IMR-90 (cell line): ENCODE measurements at regions not wholly inside any gene's neighbourhood (a gene's known extent, or its start where the extent isn't known, plus 50 kb on each side); places are given as distances from the start of the nearest gene placed in this dataset.

Experiments used
- ATAC-seq: fragments of 200-7000 bp; cut with Tn5 transposase; 2 replicates; pipeline ENCODE4 v1.9.1; 2020; ENCODE audit warnings: low read depth, mild to moderate bottlenecking, moderate library complexity
- BruUV-seq: library from RNA; stranded (reverse); fragments of 400-500 nt; replicated peaks from 2 replicates; lab custom pipeline; 2021; lab: Mats Ljungman, UMichigan
- CTCF ChIA-PET: fragments of 300-600 bp; formaldehyde crosslinking; extraction: SDS; loops from one replicate; lab custom pipeline; 2021; ENCODE audit warnings: antibody characterized with exemption; lab: Yijun Ruan, JAX
- POLR2A ChIA-PET: fragments of 300-600 bp; sonication (Branson Sonifier 250); formaldehyde crosslinking; loops from one replicate; lab custom pipeline; 2022; ENCODE audit warnings: antibody characterized with exemption; ENCODE audit not compliant: unreplicated experiment; lab: Charles Lee
- DNase-seq: peaks from one replicate; pipeline ENCODE4 v3.0.0; 2013
- H2AFZ ChIP-seq: replicated peaks from 2 replicates; pipeline ENCODE3; 2013; ENCODE audit warnings: low read length, mild to moderate bottlenecking; ENCODE audit not compliant: poor library complexity
- H2AK5ac ChIP-seq: 2 replicates; pipeline ENCODE4 v1.6.1; 2013; ENCODE audit warnings: low read depth, low read length, inconsistent platforms
- H2AK9ac ChIP-seq: replicated peaks from 2 replicates; pipeline ENCODE3; 2013; ENCODE audit warnings: mild to moderate bottlenecking, low read depth, low read length, moderate library complexity; ENCODE audit not compliant: poor library complexity
- H2BK120ac ChIP-seq: 2 replicates; pipeline ENCODE4 v1.6.1; 2013; ENCODE audit warnings: low read depth, low read length, inconsistent platforms
- H2BK15ac ChIP-seq: 3 replicates; pipeline ENCODE4 v1.6.1; 2013; ENCODE audit warnings: low read depth, low read length, inconsistent platforms
- H2BK20ac ChIP-seq: 2 replicates; pipeline ENCODE4 v1.6.1; 2013; ENCODE audit warnings: low read depth, mild to moderate bottlenecking, inconsistent platforms, low read length, moderate library complexity
- H2BK5ac ChIP-seq: 2 replicates; pipeline ENCODE4 v1.6.1; 2013; ENCODE audit warnings: mild to moderate bottlenecking, low read depth, low read length, inconsistent platforms; ENCODE audit not compliant: poor library complexity, severe bottlenecking
- H3K14ac ChIP-seq: replicated peaks from 2 replicates; pipeline ENCODE4 v1.6.1; 2013; ENCODE audit warnings: low read depth, low read length, inconsistent platforms
- H3K18ac ChIP-seq: 2 replicates; pipeline ENCODE4 v1.6.1; 2013; ENCODE audit warnings: low read depth, low read length, control low read depth
- H3K23ac ChIP-seq: 2 replicates; pipeline ENCODE4 v1.6.1; 2013; ENCODE audit warnings: low read depth, low read length, inconsistent platforms
- H3K27ac ChIP-seq: 2 replicates; pipeline ENCODE4 v1.5.1; 2013; ENCODE audit warnings: mild to moderate bottlenecking, control low read depth, low read length; ENCODE audit not compliant: insufficient read depth
- H3K27me3 ChIP-seq: 2 replicates; pipeline ENCODE4 v1.6.1; 2013; ENCODE audit warnings: low read length; ENCODE audit not compliant: control insufficient read depth, insufficient read depth
- H3K36me3 ChIP-seq: 2 replicates; pipeline ENCODE4 v1.6.1; 2013; ENCODE audit warnings: low read length, mixed read lengths; ENCODE audit not compliant: control insufficient read depth, insufficient read depth
- H3K4ac ChIP-seq: 2 replicates; pipeline ENCODE4 v1.6.1; 2013; ENCODE audit warnings: low read depth, low read length, inconsistent platforms
- H3K4me1 ChIP-seq: 2 replicates; pipeline ENCODE4 v1.6.1; 2013; ENCODE audit warnings: low read length, mixed read lengths; ENCODE audit not compliant: control insufficient read depth, insufficient read depth
- H3K4me2 ChIP-seq: 2 replicates; pipeline ENCODE4 v1.6.1; 2013; ENCODE audit warnings: low read depth, mild to moderate bottlenecking, control low read depth, low read length, moderate library complexity
- H3K4me3 ChIP-seq: 2 replicates; pipeline ENCODE4 v1.5.1; 2013; ENCODE audit warnings: low read depth, mild to moderate bottlenecking, control low read depth, low read length, moderate library complexity; ENCODE audit not compliant: insufficient read depth
- H3K56ac ChIP-seq: 2 replicates; pipeline ENCODE4 v1.6.1; 2013; ENCODE audit warnings: low read length, inconsistent platforms; ENCODE audit not compliant: insufficient read depth; ENCODE audit errors: extremely low read depth
- H3K79me1 ChIP-seq, 2 experiments: 2 replicates each; pipeline ENCODE4 v1.6.1; 2013; ENCODE audit warnings: low read length in 2 of 2, inconsistent platforms in 1 of 2, low read depth in 1 of 2
- H3K9ac ChIP-seq: 2 replicates; pipeline ENCODE4 v1.6.1; 2013; ENCODE audit warnings: low read depth, low read length, control low read depth
- H3K9me1 ChIP-seq: 2 replicates; pipeline ENCODE4 v1.6.1; 2013; ENCODE audit warnings: low read length, inconsistent platforms; ENCODE audit not compliant: insufficient read depth
- H3K9me3 ChIP-seq: 2 replicates; pipeline ENCODE4 v1.6.1; 2013; ENCODE audit warnings: low read length; ENCODE audit not compliant: control insufficient read depth, insufficient read depth
- H4K20me1 ChIP-seq: 2 replicates; pipeline ENCODE4 v1.6.1; 2013; ENCODE audit warnings: low read length, inconsistent platforms; ENCODE audit not compliant: insufficient read depth
- H4K5ac ChIP-seq: 2 replicates; pipeline ENCODE4 v1.6.1; 2013; ENCODE audit warnings: mild to moderate bottlenecking, low read depth, low read length, control low read depth
- H4K8ac ChIP-seq, 2 experiments: 2 replicates each; pipeline ENCODE4 v1.6.1; 2013; ENCODE audit warnings: low read depth in 2 of 2, low read length in 2 of 2, control low read depth in 1 of 2, inconsistent platforms in 1 of 2
- H4K91ac ChIP-seq: 2 replicates; pipeline ENCODE4 v1.6.1; 2013; ENCODE audit warnings: low read depth, low read length, inconsistent platforms; ENCODE audit not compliant: insufficient read depth
- CHD1 ChIP-seq: IDR thresholded peaks from 2 replicates; pipeline ENCODE4 v1.6.1; 2012; ENCODE audit warnings: low read depth, low read length, improper control_type of control experiment
- MAFK ChIP-seq: IDR thresholded peaks from 2 replicates; pipeline ENCODE4 v1.6.1; 2012; ENCODE audit warnings: low read depth, low read length, improper control_type of control experiment
- MAZ ChIP-seq: IDR thresholded peaks from 2 replicates; pipeline ENCODE4 v1.6.1; 2012; ENCODE audit warnings: low read depth, mild to moderate bottlenecking, low read length, improper control_type of control experiment, moderate library complexity, borderline replicate concordance
- NFE2L2 ChIP-seq: fragments of 150-350 bp; IDR thresholded peaks from 2 replicates; pipeline ENCODE4 v1.6.1; 2016; ENCODE audit warnings: low read depth, mild to moderate bottlenecking, low read length
- WGBS, 2 experiments: methylation state at CpG; one replicate each; pipeline versions ENCODE4 v1.1.5 to v1.1.7; 2013; ENCODE audit warnings: missing lambda C conversion rate in 2 of 2; ENCODE audit not compliant: insufficient read length in 1 of 2; ENCODE audit errors: extremely low coverage in 2 of 2; 5-methylcytosine and 5-hydroxymethylcytosine counted together
- dilution Hi-C: fragments of 300-500 bp; cut with HindIII; formaldehyde crosslinking; loops from one replicate; pipeline ENCODE4 v1.14.3; 2018; ENCODE audit warnings: low sequenced_read_pairs; ENCODE audit not compliant: unreplicated experiment
- in situ Hi-C: fragments of 300-500 bp; cut with MboI; formaldehyde crosslinking; loops from 3 replicates; pipeline ENCODE4 v1.14.3; 2019; ENCODE audit warnings: low sequenced_read_pairs, inconsistent platforms, mixed read lengths
- intact Hi-C: fragments of 100-400 bp; cut with micrococcal nuclease; formaldehyde crosslinking; loops from 2 replicates; pipeline ENCODE4 v1.10.0; 2022
- TF ChIP-seq, protein P1 (sequence below): fragments of 150-350 bp; IDR thresholded peaks from 2 replicates; pipeline ENCODE4 v1.6.1; 2016; ENCODE audit warnings: low read depth, mild to moderate bottlenecking, low read length, moderate library complexity, borderline replicate concordance

DNA sequence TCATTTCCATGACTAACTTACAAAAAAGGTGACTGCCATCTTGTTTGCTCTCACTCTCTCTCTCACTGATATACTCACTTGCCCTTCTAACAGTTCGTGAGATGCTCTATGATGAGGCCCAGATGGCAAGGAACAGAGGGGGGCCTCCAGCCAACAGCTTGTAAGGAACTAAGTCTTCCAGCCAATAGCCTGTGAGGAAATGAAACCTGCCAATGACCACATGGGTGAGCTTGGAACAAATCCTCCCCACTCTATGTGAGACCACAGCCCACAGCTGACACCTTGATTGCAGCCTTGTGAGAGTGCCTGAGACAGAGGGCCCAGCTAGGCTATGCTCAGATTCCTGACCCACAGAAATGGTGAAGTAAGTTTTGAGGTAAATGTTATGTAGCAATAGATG, 153.7 kb downstream of the HHIPL2 start:
- POLR2A ChIA-PET, result no interaction called here

More for the DNA sequence above, 153.7 kb downstream of the HHIPL2 start:
- dilution Hi-C loops (no loop called here), in situ Hi-C loops (loop anchor here (10.0 kb wide), 1 partner anchor 59 kb away; no protein-coding TSS in a partner anchor), intact Hi-C loops (no loop called here)
- Histone ChIP-seq H3K56ac (no peak overlapping the region), H3K36me3 (no peaks in the 10 kb centered on the region), H3K23ac (no peak overlapping the region), H3K4me3 (no peak overlapping the region), H4K20me1 (no peaks in the 10 kb centered on the region), H2BK120ac (peak overlapping the region; percentile 40), H3K14ac (peak overlapping the region; percentile 34; the same call in 1 of the 2 replicates), H2AFZ (no peak overlapping the region), H4K5ac (no peak overlapping the region), H3K9me3 (no peaks in the 10 kb centered on the region), H3K79me1 (no peaks in the 10 kb centered on the region), H3K4ac (no peak overlapping the region; the same call in 1 of the 2 replicates), H4K91ac (peak overlapping the region; percentile 58; the same call in 1 of the 2 replicates), H2AK5ac (no peak overlapping the region), H3K27me3 (no peaks in the 10 kb centered on the region), H3K18ac (no peak overlapping the region), H4K8ac (no peak overlapping the region), H2AK9ac (no peak overlapping the region), H2BK5ac (no peak overlapping the region), H3K9me1 (peaks cover 4% of the 10 kb centered on the region; the same call in 1 of the 2 replicates), H3K4me1 (peaks cover 5% of the 10 kb centered on the region), H2BK20ac (no peak overlapping the region), H3K27ac (no peak overlapping the region), H2BK15ac (0 out of 3 replicates have a peak overlapping the region, but pooled peaks have one; percentile 5), H3K9ac (no peak overlapping the region), H3K4me2 (no peak overlapping the region)
- CTCF ChIA-PET, result no interaction called here
- DNase-seq, result no peak
- BruUV-seq, result no TSS peak
- ATAC-seq, result 0 out of 2 replicates have a peak, but pooled peaks have one; percentile 16
- TF ChIP-seq MAFK, result no peak
- no peak for TF ChIP-seq MAZ
- no peak for TF ChIP-seq NFE2L2
- TF ChIP-seq, protein P1, sequence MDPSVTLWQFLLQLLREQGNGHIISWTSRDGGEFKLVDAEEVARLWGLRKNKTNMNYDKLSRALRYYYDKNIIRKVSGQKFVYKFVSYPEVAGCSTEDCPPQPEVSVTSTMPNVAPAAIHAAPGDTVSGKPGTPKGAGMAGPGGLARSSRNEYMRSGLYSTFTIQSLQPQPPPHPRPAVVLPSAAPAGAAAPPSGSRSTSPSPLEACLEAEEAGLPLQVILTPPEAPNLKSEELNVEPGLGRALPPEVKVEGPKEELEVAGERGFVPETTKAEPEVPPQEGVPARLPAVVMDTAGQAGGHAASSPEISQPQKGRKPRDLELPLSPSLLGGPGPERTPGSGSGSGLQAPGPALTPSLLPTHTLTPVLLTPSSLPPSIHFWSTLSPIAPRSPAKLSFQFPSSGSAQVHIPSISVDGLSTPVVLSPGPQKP, result no peak
- TF ChIP-seq CHD1, result no peak
- 60% methylated on average over 1 of the region's 1 CpG; no CpG with 5 or more reads in 1 of the 2 experiments for WGBS, 2 experiments
